AG04449 (cell line): ENCODE measurements at regions not wholly inside any gene's neighbourhood (a gene's known extent, or its start where the extent isn't known, plus 50 kb on each side); places are given as distances from the start of the nearest gene placed in this dataset.

Experiments
- CTCF ChIA-PET: fragments of 350-600 bp; formaldehyde crosslinking; extraction: SDS; loops from one replicate; lab custom pipeline; 2021; ENCODE audit warnings: antibody characterized with exemption; lab: Yijun Ruan, JAX
- POLR2A ChIA-PET: fragments of 400-600, 350-600 bp; formaldehyde crosslinking; extraction: SDS; loops from one replicate; lab custom pipeline; 2020; ENCODE audit warnings: antibody characterized with exemption, inconsistent platforms; lab: Yijun Ruan, JAX
- DNase-seq: peaks from one replicate; pipeline ENCODE4 v3.0.0-alpha.2; 2010; ENCODE audit warnings: low read depth, low spot score
- H3K4me3 ChIP-seq: 2 replicates; pipeline ENCODE4 v1.5.1; 2011; ENCODE audit warnings: low read depth, mild to moderate bottlenecking, control low read depth, low read length
- CTCF ChIP-seq: IDR thresholded peaks from one replicate; pipeline ENCODE4 v1.5.1; 2011; ENCODE audit warnings: mild to moderate bottlenecking, moderate library complexity, low read length, control low read depth, inconsistent platforms; ENCODE audit not compliant: insufficient read depth; ENCODE audit errors: missing control alignments

GRCh38 chr7:23964715-23965114 is 254.7 kb downstream of the STK31 start:
- POLR2A ChIA-PET = no interaction called here
- no peak for TF ChIP-seq CTCF

GRCh38 chr7:23965296-23965695 is 255.3 kb downstream of the STK31 start:
- TF ChIP-seq CTCF = no peak
- DNase-seq = no peak
- POLR2A ChIA-PET = no interaction called here
- CTCF ChIA-PET = no interaction called here
- no peak overlapping the region for H3K4me3 ChIP-seq

More at GRCh38 chr7:23964715-23965114, 254.7 kb downstream of the STK31 start:
- DNase-seq = no peak
- CTCF ChIA-PET = no interaction called here
- no peak overlapping the region for H3K4me3 ChIP-seq

GRCh38 chr7:23966941-23967340 is 256.9 kb downstream of the STK31 start:
- ChIA-PET POLR2A (no interaction called here), CTCF (no interaction called here)
- no peak overlapping the region for H3K4me3 ChIP-seq
- TF ChIP-seq CTCF = no peak
- DNase-seq = no peak

GRCh38 chr7:23967949-23968599 is 258.1 kb downstream of the STK31 start:
- H3K4me3 ChIP-seq = no peak overlapping the region
- ChIA-PET CTCF (interaction anchor here (2.0 kb wide), 1 partner anchor 29 kb away, joined by 5 read pairs; no protein-coding TSS in a partner anchor), POLR2A (no interaction called here)
- no peak for DNase-seq
- no peak for TF ChIP-seq CTCF

- ChIA-PET POLR2A (no interaction called here), CTCF (interaction anchor here (2.0 kb wide), 1 partner anchor 30 kb away, joined by 5 read pairs; no protein-coding TSS in a partner anchor)
- no peak for TF ChIP-seq CTCF
- H3K4me3 ChIP-seq = no peak overlapping the region
- DNase-seq = no peak
Observed at GRCh38 chr7:23968791-23969190, 258.8 kb downstream of the STK31 start.

GRCh38 chr7:23969443-23969842 is 259.4 kb downstream of the STK31 start:
- POLR2A ChIA-PET = interaction anchor here (0.7 kb wide), 1 partner anchor 74 kb away, joined by 3 read pairs; no protein-coding TSS in a partner anchor
- DNase-seq = no peak
- no peak overlapping the region for H3K4me3 ChIP-seq
- CTCF ChIA-PET = interaction anchor here (2.0 kb wide), 1 partner anchor 30 kb away, joined by 5 read pairs; no protein-coding TSS in a partner anchor
- no peak for TF ChIP-seq CTCF
